AG10803 (cell line): ENCODE measurements at regions not wholly inside any gene's neighbourhood (a gene's known extent, or its start where the extent isn't known, plus 50 kb on each side); places are given as distances from the start of the nearest gene placed in this dataset.

ENCODE experiments used
- DNase-seq: peaks from one replicate; pipeline ENCODE4 v3.0.0; 2010; ENCODE audit warnings: low read depth
- H3K4me3 ChIP-seq: 2 replicates; pipeline ENCODE4 v1.5.1; 2011; ENCODE audit warnings: mild to moderate bottlenecking, low read length, control low read depth
- TF ChIP-seq, protein P1 (sequence below): conservative IDR thresholded peaks from 2 replicates; pipeline ENCODE4 v1.5.1; 2011; ENCODE audit warnings: mild to moderate bottlenecking, low read length, control low read depth, inconsistent platforms

DNA sequence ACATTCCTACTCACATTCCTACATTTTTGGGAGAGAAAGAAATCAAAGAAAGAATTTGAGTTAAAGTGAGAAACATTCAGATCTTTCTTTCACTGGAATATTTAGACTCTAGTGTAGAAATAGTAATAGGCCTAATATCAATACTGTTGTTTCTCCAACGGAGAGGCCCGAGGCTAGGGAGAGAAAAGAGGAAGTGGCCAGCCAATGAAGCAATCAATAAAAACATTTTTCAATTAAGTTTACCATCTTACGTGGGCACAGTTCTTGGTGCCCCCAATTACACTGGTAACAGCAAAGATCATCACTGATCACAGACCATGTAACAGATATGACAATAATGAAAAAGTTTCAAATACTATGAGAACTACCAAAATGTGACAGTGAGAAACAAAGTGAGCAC lies 281.4 kb downstream of the GPM6A start:
- H3K4me3 ChIP-seq: no peak overlapping the region
- TF ChIP-seq, protein P1, sequence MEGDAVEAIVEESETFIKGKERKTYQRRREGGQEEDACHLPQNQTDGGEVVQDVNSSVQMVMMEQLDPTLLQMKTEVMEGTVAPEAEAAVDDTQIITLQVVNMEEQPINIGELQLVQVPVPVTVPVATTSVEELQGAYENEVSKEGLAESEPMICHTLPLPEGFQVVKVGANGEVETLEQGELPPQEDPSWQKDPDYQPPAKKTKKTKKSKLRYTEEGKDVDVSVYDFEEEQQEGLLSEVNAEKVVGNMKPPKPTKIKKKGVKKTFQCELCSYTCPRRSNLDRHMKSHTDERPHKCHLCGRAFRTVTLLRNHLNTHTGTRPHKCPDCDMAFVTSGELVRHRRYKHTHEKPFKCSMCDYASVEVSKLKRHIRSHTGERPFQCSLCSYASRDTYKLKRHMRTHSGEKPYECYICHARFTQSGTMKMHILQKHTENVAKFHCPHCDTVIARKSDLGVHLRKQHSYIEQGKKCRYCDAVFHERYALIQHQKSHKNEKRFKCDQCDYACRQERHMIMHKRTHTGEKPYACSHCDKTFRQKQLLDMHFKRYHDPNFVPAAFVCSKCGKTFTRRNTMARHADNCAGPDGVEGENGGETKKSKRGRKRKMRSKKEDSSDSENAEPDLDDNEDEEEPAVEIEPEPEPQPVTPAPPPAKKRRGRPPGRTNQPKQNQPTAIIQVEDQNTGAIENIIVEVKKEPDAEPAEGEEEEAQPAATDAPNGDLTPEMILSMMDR: no peak
- DNase-seq: peak; percentile 25

DNA sequence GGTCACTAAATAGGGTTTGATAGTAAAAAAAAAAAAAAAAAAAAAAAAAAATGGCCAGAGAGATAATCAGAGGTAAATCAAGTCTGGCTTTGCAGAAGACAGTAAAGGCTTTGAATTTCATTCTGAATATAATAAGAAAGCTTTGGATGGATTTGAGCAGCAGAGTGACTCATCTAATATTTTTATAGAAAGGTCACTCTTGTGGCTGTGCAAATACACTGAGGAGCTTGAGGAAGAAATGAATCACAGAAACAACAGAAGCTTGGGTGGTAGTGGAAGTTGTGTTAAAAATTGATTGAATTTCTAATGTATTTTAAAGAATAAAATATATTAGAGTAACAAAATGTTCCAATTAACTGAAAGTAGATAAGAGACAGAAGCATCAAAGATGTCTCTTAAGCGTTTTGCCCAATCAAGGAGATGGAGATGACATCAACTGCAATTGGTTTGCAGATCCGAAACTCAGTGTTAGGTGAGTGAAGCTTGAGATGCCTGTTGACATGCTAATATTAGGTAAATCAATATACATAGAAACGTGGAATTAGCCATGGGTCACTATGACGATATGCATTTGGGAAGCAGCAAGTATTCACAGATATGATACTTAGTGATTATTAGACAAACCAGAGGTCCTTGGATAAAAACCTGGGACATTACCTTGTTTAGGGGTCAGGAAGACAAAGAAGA lies 280.5 kb downstream of the GPM6A start:
- TF ChIP-seq, protein P1: no peak
- peak; percentile 65 for DNase-seq
- H3K4me3 ChIP-seq: no peak overlapping the region

DNA sequence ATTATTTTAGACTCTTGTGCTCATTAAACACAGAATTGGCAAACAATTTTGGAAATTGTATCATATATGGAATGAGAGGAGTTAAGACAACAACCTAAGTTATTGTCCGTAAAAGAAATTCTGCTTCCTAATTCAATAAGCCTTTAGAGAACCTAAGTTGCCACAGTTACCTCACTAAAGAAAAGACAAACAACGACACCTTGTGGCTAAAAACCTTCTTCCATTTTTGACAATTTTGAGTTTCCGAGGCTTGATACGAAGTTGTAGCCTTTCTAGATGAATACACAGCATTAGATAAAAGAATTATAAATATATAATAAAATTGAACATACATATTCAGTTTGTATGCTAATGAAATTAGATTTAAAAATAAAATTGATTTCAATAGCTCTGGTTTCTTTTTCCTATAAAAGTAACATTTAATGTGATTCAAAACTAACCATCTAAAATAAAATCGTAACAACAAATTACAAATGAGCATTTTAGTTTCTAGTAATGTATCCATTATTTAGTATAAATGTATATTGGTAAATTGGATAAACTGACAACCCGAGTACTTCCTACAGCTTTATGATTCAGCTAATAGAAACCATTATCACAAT lies 275.1 kb downstream of the GPM6A start:
- no peak overlapping the region for H3K4me3 ChIP-seq
- peak; percentile 66 for DNase-seq
- TF ChIP-seq, protein P1: peak; percentile 62

DNA sequence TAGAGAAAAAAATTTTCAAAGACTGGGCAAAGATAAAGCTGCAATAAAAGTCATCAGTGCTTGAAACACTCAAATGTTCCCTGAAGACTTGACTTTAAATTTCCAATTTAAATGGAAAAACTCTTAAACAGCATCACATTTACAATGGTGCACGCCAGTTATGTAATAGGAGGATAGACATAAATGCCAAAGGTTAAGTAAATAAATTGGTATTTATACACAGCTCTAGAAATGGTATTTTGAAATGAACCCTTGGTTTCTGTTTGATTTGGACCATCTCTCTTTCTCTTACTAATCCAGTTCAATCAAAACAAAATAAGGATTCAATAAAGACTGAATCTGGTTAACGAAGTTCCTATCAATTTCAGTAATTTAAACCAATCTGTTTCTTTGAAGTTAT lies 272.6 kb downstream of the GPM6A start:
- no peak for DNase-seq
- TF ChIP-seq, protein P1: no peak
- no peak overlapping the region for H3K4me3 ChIP-seq

DNA sequence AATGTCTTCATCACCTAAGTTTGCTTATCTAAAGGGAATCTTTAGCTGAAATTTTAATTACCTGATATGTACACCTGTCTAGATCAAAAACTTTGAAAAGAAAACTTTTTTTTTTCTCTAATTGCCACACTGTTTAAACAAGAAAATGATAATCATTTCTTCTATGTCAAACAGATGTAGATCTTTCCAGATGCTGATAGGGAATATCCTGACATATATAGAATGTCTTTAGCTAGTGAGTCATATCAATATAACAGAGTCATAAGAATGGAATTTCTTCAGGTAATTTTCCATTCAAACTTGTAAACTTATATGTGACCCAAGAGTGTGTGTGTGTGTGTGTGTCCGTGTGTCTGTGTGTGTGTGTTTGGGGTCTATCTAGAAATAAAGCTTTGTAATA lies 271.9 kb downstream of the GPM6A start:
- no peak for DNase-seq
- TF ChIP-seq, protein P1: no peak
- H3K4me3 ChIP-seq: no peak overlapping the region

DNA sequence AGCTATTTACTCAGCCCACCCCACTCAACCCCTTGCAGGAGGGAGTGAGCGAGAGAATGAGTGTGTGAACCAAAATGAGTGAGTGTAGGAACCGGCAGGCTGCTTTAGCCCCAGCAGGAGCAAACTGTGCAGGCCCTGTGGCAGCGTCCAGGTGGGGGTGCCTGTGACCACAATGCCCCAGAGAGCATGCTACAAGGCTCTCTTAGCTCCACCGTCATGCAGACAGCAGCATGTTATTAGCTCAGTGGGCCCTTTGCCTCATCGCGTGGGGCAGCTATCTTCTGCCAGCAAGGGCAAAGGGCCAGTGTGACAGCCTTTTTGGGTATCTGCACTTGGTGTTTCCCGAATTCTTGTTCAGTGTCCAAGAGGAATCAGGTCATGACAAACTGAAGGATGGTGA lies 271.3 kb downstream of the GPM6A start:
- TF ChIP-seq, protein P1: no peak
- no peak for DNase-seq
- H3K4me3 ChIP-seq: no peak overlapping the region

DNA sequence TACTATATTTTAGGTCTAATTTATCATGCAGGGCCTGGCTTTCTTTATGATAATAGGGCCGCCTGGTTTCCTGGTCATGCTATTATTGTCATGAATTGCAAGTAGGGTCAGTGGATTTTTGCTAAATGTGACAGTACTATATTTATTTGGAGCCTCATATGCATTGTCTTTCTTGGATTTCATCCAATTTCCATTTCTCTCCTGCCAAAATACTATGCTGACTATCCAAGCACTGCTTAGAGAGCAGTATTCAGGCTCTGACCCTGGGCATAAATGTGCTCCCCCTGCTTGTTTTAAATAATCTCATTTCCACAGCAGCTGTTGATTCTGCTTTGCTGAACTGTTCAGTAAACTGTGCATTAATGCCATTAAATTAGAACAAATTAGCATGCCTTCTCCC lies 269.3 kb downstream of the GPM6A start:
- H3K4me3 ChIP-seq: no peak overlapping the region
- DNase-seq: no peak
- TF ChIP-seq, protein P1: no peak
